ENCODE measurements at regions not wholly inside any gene's neighbourhood (a gene's known extent, or its start where the extent isn't known, plus 50 kb on each side); places are given as distances from the start of the nearest gene placed in this dataset.

DNA sequence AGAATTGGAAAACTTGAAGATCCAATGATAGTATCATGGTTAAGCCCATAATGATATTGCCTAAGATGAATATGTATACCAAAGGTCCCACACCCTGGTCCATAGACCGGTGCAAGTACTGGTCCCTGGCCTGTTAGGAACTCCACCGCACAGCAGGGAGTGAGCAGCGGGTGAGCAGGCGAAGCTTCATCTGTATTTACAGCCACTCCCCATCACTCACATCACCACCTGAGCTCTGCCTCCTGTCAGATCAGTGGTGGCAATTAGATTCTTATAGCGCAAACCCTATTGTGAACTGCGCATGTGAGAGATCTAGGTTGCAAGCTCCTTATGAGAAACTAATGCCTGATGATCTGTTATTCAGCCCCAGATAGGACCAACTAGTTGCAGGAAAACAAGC is 402.4 kb downstream of the EPHA4 start:
- TF ChIP-seq EZH2 (conservative IDR thresholded peaks at IDR 0.05; ENCODE audit: low read depth, low read length) (no peak), TBX2 (CRISPR knock-in tag; IDR thresholded peaks at IDR 0.05; ENCODE audit: borderline replicate concordance) (no peak), YY1 (IDR thresholded peaks at IDR 0.05; ENCODE audit: insufficient read depth, insufficient replicate concordance, low read depth, low read length) (no peak), ZNF263 (CRISPR knock-in tag; IDR thresholded peaks at IDR 0.05) (no peak), NR2C2 (CRISPR knock-in tag; IDR thresholded peaks at IDR 0.05; ENCODE audit: borderline replicate concordance) (no peak), ZMYM3 (CRISPR knock-in tag; IDR thresholded peaks at IDR 0.05) (no peak), CHD2 (IDR thresholded peaks at IDR 0.05; ENCODE audit: low read depth, low read length) (no peak), ZHX1 (CRISPR knock-in tag; IDR thresholded peaks at IDR 0.05; ENCODE audit: low read depth) (no peak), POLR2A (IDR thresholded peaks at IDR 0.05; ENCODE audit: insufficient read depth in 1 of 2, low read depth in 2 of 2, low read length in 2 of 2) (no peak), BHLHE40 (IDR thresholded peaks at IDR 0.05; ENCODE audit: low read length) (no peak), KDM1A (CRISPR knock-in tag; IDR thresholded peaks at IDR 0.05) (no peak), KLF11 (CRISPR knock-in tag; IDR thresholded peaks at IDR 0.05) (no peak)
